ENCODE measurements at regions not wholly inside any gene's neighbourhood (a gene's known extent, or its start where the extent isn't known, plus 50 kb on each side); places are given as distances from the start of the nearest gene placed in this dataset.

DNA sequence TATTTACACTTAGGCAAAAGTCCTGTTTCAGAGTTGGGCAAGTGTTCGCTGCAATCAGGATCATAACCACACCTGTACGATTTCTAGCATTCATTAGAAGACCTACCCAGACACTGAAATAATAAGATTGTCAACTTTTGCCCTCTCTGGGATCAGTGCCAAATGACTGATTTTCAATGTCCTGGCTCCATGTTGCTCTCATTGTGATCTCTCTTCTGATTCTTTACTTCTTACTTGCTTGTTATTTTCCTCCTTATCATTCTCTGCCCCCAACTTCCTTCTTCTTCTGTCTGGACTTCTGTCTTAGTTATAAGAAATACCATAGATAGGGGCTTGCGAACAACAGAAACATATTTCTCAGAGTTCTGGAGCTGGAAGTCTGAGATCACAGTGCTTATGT, 94.4 kb upstream of the BMP2 start:
- Histone ChIP-seq H3K9me3 (replicated peaks in 1 of 11) (no peaks in the 10 kb centered on the region; a peak in 1 of 22 replicates), H3K4me2 (no peak overlapping the region), H4K20me1 (no peaks in the 10 kb centered on the region), H3K9ac (no peak overlapping the region), H3K27me3 (peaks cover 0 to 3% (median 0%) of the 10 kb centered on the region in 11 experiments; a peak in 2 of 22 replicates), H3K36me3 (no peaks in the 10 kb centered on the region), H3K27ac (no peak overlapping the region), H3K4me3 (no peak overlapping the region), H3K4me1 (no peaks in the 10 kb centered on the region)
- TF ChIP-seq Cebpa-rat (IDR thresholded peaks at IDR 0.05) = no peak

GRCh38 chr20:6671829-6672228, 95.7 kb upstream of the BMP2 start:
- no peaks in the 10 kb centered on the region for H3K36me3 ChIP-seq
- H3K4me1 ChIP-seq = no peaks in the 10 kb centered on the region
- H3K4me3 ChIP-seq = no peak overlapping the region
- H3K27me3 ChIP-seq = peaks cover 0 to 3% (median 0%) of the 10 kb centered on the region in 11 experiments; a peak in 2 of 22 replicates
- H4K20me1 ChIP-seq = no peaks in the 10 kb centered on the region
- no peaks in the 10 kb centered on the region; a peak in 1 of 22 replicates for H3K9me3 ChIP-seq (replicated peaks in 1 of 11)
- no peak overlapping the region for H3K27ac ChIP-seq
- H3K9ac ChIP-seq = no peak overlapping the region
- no peak for TF ChIP-seq Cebpa-rat (IDR thresholded peaks at IDR 0.05)
- H3K4me2 ChIP-seq = no peak overlapping the region

GRCh38 chr20:6668546-6668945, 98.9 kb upstream of the BMP2 start:
- Histone ChIP-seq H4K20me1 (no peaks in the 10 kb centered on the region), H3K4me3 (no peak overlapping the region), H3K4me2 (no peak overlapping the region), H3K4me1 (peaks cover 0 to 7% (median 4%) of the 10 kb centered on the region in 10 experiments; a peak in 8 of 20 replicates), H3K27ac (no peak overlapping the region), H3K9me3 (replicated peaks in 1 of 11) (peaks cover 0 to 12% (median 7%) of the 10 kb centered on the region in 11 experiments; a peak in 13 of 22 replicates), H3K36me3 (no peaks in the 10 kb centered on the region), H3K9ac (no peak overlapping the region), H3K27me3 (peaks cover 0 to 3% (median 0%) of the 10 kb centered on the region in 11 experiments; a peak in 2 of 22 replicates)
- no peak for TF ChIP-seq Cebpa-rat (IDR thresholded peaks at IDR 0.05)

DNA sequence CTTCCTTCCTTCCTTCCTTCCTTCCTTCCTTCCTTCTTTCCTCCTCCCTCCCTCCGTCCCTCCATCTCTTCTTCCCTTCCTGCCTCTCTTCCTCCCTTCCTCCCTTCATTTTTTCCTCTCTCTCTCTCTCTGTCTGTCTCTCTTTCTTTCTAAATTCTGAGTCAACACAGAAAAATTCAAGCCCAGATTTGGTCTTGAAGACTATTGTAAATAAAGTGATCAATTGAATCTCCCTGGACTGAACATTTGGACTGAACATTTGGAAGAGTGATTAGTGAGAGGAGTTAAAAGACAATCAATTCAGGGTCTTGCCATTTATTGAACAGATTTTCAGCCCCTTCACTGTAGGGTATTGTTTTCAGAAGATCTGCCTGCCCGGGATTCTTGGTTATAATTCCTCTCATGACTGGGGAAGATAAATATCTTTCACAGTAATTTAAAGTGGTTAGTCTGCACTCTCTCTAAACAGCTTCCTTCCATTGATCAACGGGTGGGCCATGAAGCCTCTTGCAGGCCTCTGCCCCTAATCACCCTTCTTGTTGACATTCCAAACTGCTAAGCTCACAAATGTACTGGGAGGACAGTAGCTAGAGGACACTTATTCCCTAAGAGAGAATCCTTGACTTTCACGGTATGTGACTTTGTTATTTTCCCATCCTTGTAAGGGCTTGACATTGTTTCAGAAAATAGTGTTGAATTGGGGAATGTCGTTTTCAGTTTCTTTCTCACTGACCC, 101.7 kb upstream of the BMP2 start:
- peak overlapping the region in 3 of 11 experiments; percentile 12 to 39 (median 20); a peak in 2 of 22 replicates for H3K4me2 ChIP-seq
- no peak for TF ChIP-seq Cebpa-rat (IDR thresholded peaks at IDR 0.05)
- no peaks in the 10 kb centered on the region for H3K36me3 ChIP-seq
- no peak overlapping the region for H3K4me3 ChIP-seq
- peaks cover 0 to 13% (median 5%) of the 10 kb centered on the region in 10 experiments; a peak in 8 of 20 replicates for H3K4me1 ChIP-seq
- H3K9ac ChIP-seq = no peak overlapping the region
- peaks cover 0 to 23% (median 17%) of the 10 kb centered on the region in 11 experiments; a peak in 15 of 22 replicates for H3K9me3 ChIP-seq (replicated peaks in 1 of 11)
- H3K27me3 ChIP-seq = no peaks in the 10 kb centered on the region
- H3K27ac ChIP-seq = no peak overlapping the region
- no peaks in the 10 kb centered on the region for H4K20me1 ChIP-seq

GRCh38 chr20:6665161-6665560, 102.3 kb upstream of the BMP2 start:
- TF ChIP-seq Cebpa-rat (IDR thresholded peaks at IDR 0.05) = no peak
- H3K36me3 ChIP-seq = no peaks in the 10 kb centered on the region

DNA sequence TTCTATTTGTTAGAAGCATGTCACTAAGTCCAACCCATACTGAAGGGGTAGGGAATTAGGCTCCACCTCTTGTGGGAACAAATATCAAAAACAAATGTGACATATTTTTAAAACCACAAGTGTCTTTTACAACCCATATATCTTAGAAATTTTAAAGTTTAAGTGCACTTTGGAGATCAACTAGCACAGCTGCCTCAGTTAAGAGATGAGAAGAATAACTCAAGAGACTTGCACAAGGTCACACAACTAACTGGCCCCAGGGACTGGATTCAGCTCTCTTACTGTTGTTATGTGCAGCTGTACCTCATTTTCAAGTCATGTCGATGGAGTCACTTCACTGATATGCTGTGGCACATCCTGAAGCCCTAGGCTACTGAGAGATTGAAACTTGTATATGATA, 102.9 kb upstream of the BMP2 start:
- H4K20me1 ChIP-seq = no peaks in the 10 kb centered on the region
- peaks cover 0 to 23% (median 17%) of the 10 kb centered on the region in 11 experiments; a peak in 15 of 22 replicates for H3K9me3 ChIP-seq (replicated peaks in 1 of 11)
- H3K36me3 ChIP-seq = no peaks in the 10 kb centered on the region
- H3K27ac ChIP-seq = no peak overlapping the region
- no peak for TF ChIP-seq Cebpa-rat (IDR thresholded peaks at IDR 0.05)
- peaks cover 0 to 13% (median 5%) of the 10 kb centered on the region in 10 experiments; a peak in 8 of 20 replicates for H3K4me1 ChIP-seq
- no peak overlapping the region for H3K4me3 ChIP-seq
- H3K27me3 ChIP-seq = no peaks in the 10 kb centered on the region
- no peak overlapping the region for H3K4me2 ChIP-seq
- no peak overlapping the region for H3K9ac ChIP-seq

More at GRCh38 chr20:6665161-6665560, 102.3 kb upstream of the BMP2 start:
- Histone ChIP-seq H3K9ac (no peak overlapping the region), H4K20me1 (no peaks in the 10 kb centered on the region), H3K4me2 (peak overlapping the region in 6 of 11 experiments; percentile 10 to 39 (median 16); a peak in 4 of 22 replicates), H3K27me3 (no peaks in the 10 kb centered on the region), H3K4me3 (no peak overlapping the region), H3K27ac (no peak overlapping the region), H3K9me3 (replicated peaks in 1 of 11) (peaks cover 0 to 23% (median 17%) of the 10 kb centered on the region in 11 experiments; a peak in 15 of 22 replicates), H3K4me1 (peaks cover 0 to 13% (median 5%) of the 10 kb centered on the region in 10 experiments; a peak in 8 of 20 replicates)

GRCh38 chr20:6663751-6664388, 103.6 kb upstream of the BMP2 start:
- no peaks in the 10 kb centered on the region for H3K36me3 ChIP-seq
- H4K20me1 ChIP-seq = no peaks in the 10 kb centered on the region
- H3K9ac ChIP-seq = no peak overlapping the region
- no peaks in the 10 kb centered on the region for H3K27me3 ChIP-seq
- H3K27ac ChIP-seq = no peak overlapping the region
- H3K9me3 ChIP-seq (replicated peaks in 1 of 11) = peaks cover 0 to 23% (median 17%) of the 10 kb centered on the region in 11 experiments; a peak in 15 of 22 replicates
- TF ChIP-seq Cebpa-rat (IDR thresholded peaks at IDR 0.05) = no peak
- no peak overlapping the region for H3K4me3 ChIP-seq
- H3K4me1 ChIP-seq = peaks cover 0 to 13% (median 5%) of the 10 kb centered on the region in 10 experiments; a peak in 8 of 20 replicates
- H3K4me2 ChIP-seq = no peak overlapping the region

DNA sequence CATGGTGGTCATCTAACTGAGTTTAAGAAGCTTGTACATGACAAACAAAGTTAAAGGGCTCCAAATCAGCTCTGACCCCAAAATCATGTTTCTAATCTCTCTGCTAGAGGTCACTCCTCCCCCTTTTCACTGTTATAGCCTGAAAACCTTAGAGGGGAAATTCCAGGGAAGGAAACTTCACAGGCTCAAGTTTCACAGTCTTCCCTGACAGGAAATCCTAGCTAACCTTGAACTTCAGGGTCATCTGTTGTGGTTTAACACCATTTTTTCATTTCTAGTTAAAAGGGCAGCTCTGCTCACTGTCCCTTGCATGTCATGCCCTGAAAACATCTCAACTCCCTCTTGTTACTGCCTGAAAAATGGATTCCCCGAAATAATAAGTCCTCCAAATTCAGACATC, 104.4 kb upstream of the BMP2 start:
- no peak overlapping the region for H3K4me3 ChIP-seq
- H3K4me2 ChIP-seq = peak overlapping the region in 3 of 11 experiments; percentile 6 to 36 (median 22); a peak in 3 of 22 replicates

GRCh38 chr20:6662309-6662708, 105.2 kb upstream of the BMP2 start:
- no peaks in the 10 kb centered on the region for H4K20me1 ChIP-seq
- peaks cover 0 to 23% (median 17%) of the 10 kb centered on the region in 11 experiments; a peak in 15 of 22 replicates for H3K9me3 ChIP-seq (replicated peaks in 1 of 11)
- no peaks in the 10 kb centered on the region for H3K36me3 ChIP-seq
- TF ChIP-seq Cebpa-rat (IDR thresholded peaks at IDR 0.05) = no peak
- no peak overlapping the region for H3K4me2 ChIP-seq
- peaks cover 0 to 13% (median 5%) of the 10 kb centered on the region in 10 experiments; a peak in 8 of 20 replicates for H3K4me1 ChIP-seq
- no peak overlapping the region for H3K4me3 ChIP-seq
- no peak overlapping the region for H3K9ac ChIP-seq
- no peak overlapping the region for H3K27ac ChIP-seq
- no peaks in the 10 kb centered on the region for H3K27me3 ChIP-seq

More for the DNA sequence above, 104.4 kb upstream of the BMP2 start:
- Histone ChIP-seq H3K36me3 (no peaks in the 10 kb centered on the region), H3K9me3 (replicated peaks in 1 of 11) (peaks cover 0 to 23% (median 17%) of the 10 kb centered on the region in 11 experiments; a peak in 15 of 22 replicates), H3K27ac (no peak overlapping the region), H3K27me3 (no peaks in the 10 kb centered on the region), H3K9ac (no peak overlapping the region), H4K20me1 (no peaks in the 10 kb centered on the region), H3K4me1 (peaks cover 0 to 13% (median 5%) of the 10 kb centered on the region in 10 experiments; a peak in 8 of 20 replicates)
- TF ChIP-seq Cebpa-rat (IDR thresholded peaks at IDR 0.05) = no peak

Data from BLaER1 treated with 17β-estradiol and CSF1 and Interleukin-3, amounts not matched to agents 10 nM and 100 nM (cell line).